ENCODE measurements at regions not wholly inside any gene's neighbourhood (a gene's known extent, or its start where the extent isn't known, plus 50 kb on each side); places are given as distances from the start of the nearest gene placed in this dataset.

DNA sequence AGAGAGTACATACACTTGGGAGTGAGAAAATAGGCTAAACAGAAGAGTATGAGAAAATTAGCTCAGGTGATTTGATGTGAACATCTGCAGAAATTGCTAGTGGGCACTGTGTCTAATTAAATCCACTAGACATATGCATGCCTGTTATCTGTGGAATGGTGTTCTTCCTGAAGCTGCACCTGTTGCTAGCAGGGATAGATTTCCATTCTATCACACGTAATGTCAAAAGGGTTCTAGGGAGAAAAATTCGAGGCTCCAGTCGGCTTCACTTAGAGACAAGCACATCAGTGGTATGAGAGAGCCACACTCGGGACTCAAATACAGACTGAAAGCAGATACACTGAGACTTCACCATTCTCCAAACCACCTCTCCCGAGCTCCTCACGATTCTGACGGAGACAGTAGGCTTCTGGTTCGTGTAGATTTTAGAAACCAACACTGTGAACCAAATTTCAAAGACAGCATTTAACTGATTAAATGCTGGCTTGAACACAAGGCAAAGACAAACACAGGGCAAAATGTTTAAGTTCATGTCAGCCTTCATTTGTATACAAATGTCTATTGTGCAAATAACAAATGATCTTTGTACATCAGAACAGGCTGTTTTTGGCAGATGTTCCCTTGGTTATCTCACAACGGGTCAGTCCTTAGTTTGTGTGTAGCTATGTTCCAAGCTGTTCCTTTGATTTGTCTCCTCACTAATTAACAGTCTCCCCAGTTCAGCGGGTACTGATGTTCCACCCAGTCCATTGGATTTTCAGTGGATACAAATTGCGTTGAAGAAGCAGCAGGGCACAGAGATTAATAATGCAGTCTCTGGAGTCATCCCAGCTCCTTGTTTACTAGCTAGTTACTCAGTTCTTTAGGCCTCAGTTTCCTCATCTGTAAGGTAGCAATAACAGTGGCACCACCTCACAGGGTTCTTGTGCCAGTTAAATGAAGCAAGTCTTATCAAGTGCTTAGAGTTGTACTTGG, 131.0 kb upstream of the IFNGR1 start:
- WGBS, 2 donors, result 31 to 34% methylated on average over 11 of the region's 11 CpGs
- Histone ChIP-seq H3K9me3 (no peaks in the 10 kb centered on the region), H3K4me3 (no peak overlapping the region), H3K4me1 (peaks cover 0 to 20% (median 4%) of the 10 kb centered on the region in 4 donors), H3K36me3 (no peaks in the 10 kb centered on the region), H3K27me3 (no peaks in the 10 kb centered on the region), H3K27ac (no peak overlapping the region)
- no peak for DNase-seq (ENCODE audit: low spot score in 2 of 2)
- TF ChIP-seq POLR2A (IDR thresholded peaks at IDR 0.05) (no peak), EP300 (IDR thresholded peaks at IDR 0.05) (no peak)
- TF ChIP-seq, protein P1, sequence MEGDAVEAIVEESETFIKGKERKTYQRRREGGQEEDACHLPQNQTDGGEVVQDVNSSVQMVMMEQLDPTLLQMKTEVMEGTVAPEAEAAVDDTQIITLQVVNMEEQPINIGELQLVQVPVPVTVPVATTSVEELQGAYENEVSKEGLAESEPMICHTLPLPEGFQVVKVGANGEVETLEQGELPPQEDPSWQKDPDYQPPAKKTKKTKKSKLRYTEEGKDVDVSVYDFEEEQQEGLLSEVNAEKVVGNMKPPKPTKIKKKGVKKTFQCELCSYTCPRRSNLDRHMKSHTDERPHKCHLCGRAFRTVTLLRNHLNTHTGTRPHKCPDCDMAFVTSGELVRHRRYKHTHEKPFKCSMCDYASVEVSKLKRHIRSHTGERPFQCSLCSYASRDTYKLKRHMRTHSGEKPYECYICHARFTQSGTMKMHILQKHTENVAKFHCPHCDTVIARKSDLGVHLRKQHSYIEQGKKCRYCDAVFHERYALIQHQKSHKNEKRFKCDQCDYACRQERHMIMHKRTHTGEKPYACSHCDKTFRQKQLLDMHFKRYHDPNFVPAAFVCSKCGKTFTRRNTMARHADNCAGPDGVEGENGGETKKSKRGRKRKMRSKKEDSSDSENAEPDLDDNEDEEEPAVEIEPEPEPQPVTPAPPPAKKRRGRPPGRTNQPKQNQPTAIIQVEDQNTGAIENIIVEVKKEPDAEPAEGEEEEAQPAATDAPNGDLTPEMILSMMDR (IDR thresholded peaks at IDR 0.05), result no peak

DNA sequence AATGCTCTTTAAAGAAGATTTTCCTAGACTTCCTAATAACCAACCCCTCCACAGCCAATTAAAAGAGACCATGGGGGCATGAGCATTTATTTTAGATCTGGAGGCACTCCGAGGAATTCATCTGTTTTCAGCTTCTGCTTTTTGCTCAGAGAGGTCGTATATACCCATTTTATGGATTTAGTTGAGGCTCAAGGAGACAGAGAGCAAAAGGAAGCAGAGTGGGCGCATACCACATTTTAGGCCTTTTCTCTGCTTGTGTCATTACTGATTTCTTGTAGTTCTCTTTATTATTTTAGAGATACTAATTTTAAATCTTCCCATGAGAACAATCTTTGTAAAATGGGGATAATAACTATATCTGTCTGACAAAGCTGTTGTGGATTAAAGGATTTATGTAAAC, 129.6 kb upstream of the IFNGR1 start:
- H3K27me3 ChIP-seq, result no peaks in the 10 kb centered on the region

DNA sequence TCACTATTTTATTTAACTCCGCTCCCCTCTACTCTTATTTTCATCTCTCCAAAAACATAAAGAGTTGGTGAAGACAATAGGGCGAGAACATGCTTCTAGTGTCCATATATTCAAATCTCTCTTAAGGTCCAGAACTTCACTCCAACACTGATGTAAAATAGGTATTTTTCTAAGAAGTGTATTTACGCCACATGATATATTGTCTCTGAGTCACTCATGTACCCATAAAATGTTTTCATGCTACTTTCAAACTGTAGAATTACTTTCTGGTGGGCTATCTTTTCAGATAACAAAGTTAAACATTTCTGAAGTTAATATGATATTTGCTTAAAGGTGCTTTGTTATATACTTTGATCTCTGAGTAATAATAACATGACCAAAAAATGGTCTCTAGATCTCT, 124.1 kb upstream of the IFNGR1 start:
- Histone ChIP-seq H3K4me1 (peaks cover 0 to 36% (median 18%) of the 10 kb centered on the region in 4 donors), H3K36me3 (no peaks in the 10 kb centered on the region), H3K4me3 (peak overlapping the region in 2 of 4 donors; percentile 25 to 40), H3K27ac (no peak overlapping the region), H3K9me3 (no peaks in the 10 kb centered on the region), H3K27me3 (no peaks in the 10 kb centered on the region)
- no peak for TF ChIP-seq POLR2A (IDR thresholded peaks at IDR 0.05)
- no peak for TF ChIP-seq EP300 (IDR thresholded peaks at IDR 0.05)
- TF ChIP-seq, protein P1 (IDR thresholded peaks at IDR 0.05), result no peak
- WGBS, 2 donors, result 90 to 91% methylated on average over 3 of the region's 3 CpGs
- no peak for DNase-seq (ENCODE audit: low spot score in 2 of 2)

More for the DNA sequence above, 129.6 kb upstream of the IFNGR1 start:
- H3K27ac ChIP-seq, result no peak overlapping the region
- no peak for DNase-seq (ENCODE audit: low spot score in 2 of 2)
- no peak for TF ChIP-seq EP300 (IDR thresholded peaks at IDR 0.05)
- TF ChIP-seq, protein P1 (IDR thresholded peaks at IDR 0.05), result no peak
- TF ChIP-seq POLR2A (IDR thresholded peaks at IDR 0.05), result no peak
- H3K36me3 ChIP-seq, result no peaks in the 10 kb centered on the region
- no peak overlapping the region for H3K4me3 ChIP-seq
- peaks cover 0 to 20% (median 4%) of the 10 kb centered on the region in 4 donors for H3K4me1 ChIP-seq
- WGBS, 2 donors, result 93 to 98% methylated on average over 3 of the region's 3 CpGs
- no peaks in the 10 kb centered on the region for H3K9me3 ChIP-seq

DNA sequence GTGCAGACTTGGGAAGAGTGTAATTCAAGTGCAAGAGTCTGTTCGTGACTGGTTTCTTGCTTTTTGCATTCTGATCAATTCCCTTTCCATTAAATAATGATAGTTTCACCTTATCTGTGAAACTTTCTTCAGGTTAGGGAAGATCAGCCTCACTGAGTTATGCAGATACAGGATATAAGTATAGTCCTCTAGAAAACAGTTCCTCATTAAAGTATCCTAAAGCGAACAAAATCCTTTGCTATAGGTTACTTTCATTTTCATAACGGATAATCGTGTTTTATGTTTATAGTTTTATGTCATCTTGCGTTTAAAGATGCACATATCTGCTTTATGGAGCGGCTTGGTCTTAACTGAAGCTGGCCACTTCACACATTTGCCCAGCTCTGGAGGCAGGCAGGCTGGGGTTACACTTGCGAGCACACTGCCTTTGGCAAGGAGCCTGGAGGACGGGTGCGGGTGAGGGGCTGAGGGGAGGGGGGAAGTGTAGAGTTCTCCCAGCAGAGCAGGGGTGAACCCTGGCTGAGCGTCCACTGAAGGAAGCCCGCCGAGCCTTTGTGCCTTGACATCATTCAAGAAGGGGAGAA, 123.5 kb upstream of the IFNGR1 start:
- no peak for DNase-seq (ENCODE audit: low spot score in 2 of 2)
- WGBS, 2 donors, result 13 to 17% methylated on average over 12 of the region's 12 CpGs
- Histone ChIP-seq H3K9me3 (no peaks in the 10 kb centered on the region), H3K27ac (peak overlapping the region in 1 of 4 donors; percentile 1), H3K36me3 (no peaks in the 10 kb centered on the region), H3K27me3 (no peaks in the 10 kb centered on the region), H3K4me1 (peaks cover 0 to 36% (median 18%) of the 10 kb centered on the region in 4 donors), H3K4me3 (peak overlapping the region in 2 of 4 donors; percentile 25 to 40)
- TF ChIP-seq EP300 (IDR thresholded peaks at IDR 0.05) (no peak), POLR2A (IDR thresholded peaks at IDR 0.05) (no peak)
- TF ChIP-seq, protein P1 (IDR thresholded peaks at IDR 0.05), result no peak

Measured in tibial nerve (tissue), 4 donors.